Bone marrow (tissue), 2 donors: ENCODE measurements at regions not wholly inside any gene's neighbourhood (a gene's known extent, or its start where the extent isn't known, plus 50 kb on each side); places are given as distances from the start of the nearest gene placed in this dataset.

Experiments used
- DNase-seq, 2 donors: peaks; one replicate each; lab custom pipeline; 2025; lab: John Stamatoyannopoulos, UW

GRCh38 chr13:34040863-34041262 lies 222.9 kb downstream of the RFC3 start:
- no peak for DNase-seq

GRCh38 chr13:34044041-34044440 lies 226.1 kb downstream of the RFC3 start:
- no peak for DNase-seq

- DNase-seq, result no peak
These were observed 226.7 kb downstream of the RFC3 start for GRCh38 chr13:34044660-34045080.

- no peak for DNase-seq
These were observed 228.5 kb downstream of the RFC3 start for GRCh38 chr13:34046457-34046856.

GRCh38 chr13:34048652-34049051 lies 230.7 kb downstream of the RFC3 start:
- no peak for DNase-seq

- DNase-seq, result no peak
These were observed 238.8 kb downstream of the RFC3 start for GRCh38 chr13:34056733-34057258.

GRCh38 chr13:34064456-34065205 lies 246.7 kb downstream of the RFC3 start:
- no peak for DNase-seq

GRCh38 chr13:34065928-34066327 lies 248.0 kb downstream of the RFC3 start:
- no peak for DNase-seq

DNA sequence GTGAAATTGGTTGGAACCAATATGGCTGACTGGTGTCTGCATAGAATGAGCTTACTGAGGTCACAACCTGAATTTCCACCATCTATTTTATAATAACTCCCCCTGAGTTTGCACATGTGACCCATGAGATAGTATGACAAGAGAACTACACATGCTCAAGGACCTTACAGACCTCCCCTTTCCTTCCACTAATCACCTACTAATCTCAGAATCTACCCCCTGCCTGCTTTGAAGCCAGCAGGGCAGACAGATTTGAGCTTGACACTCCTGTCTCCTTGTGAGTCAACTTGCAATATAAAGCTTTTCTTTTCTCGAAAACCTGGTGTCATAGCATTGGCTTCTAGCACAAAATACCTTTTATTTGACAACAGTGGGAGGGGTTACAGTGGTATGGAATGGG lies 248.4 kb downstream of the RFC3 start:
- DNase-seq, result no peak

GRCh38 chr13:34070006-34070405 lies 252.1 kb downstream of the RFC3 start:
- no peak for DNase-seq

- no peak for DNase-seq
These were observed 252.8 kb downstream of the RFC3 start for GRCh38 chr13:34070544-34071303.

- DNase-seq, result no peak
These were observed 258.4 kb downstream of the RFC3 start for GRCh38 chr13:34076319-34076718.

DNA sequence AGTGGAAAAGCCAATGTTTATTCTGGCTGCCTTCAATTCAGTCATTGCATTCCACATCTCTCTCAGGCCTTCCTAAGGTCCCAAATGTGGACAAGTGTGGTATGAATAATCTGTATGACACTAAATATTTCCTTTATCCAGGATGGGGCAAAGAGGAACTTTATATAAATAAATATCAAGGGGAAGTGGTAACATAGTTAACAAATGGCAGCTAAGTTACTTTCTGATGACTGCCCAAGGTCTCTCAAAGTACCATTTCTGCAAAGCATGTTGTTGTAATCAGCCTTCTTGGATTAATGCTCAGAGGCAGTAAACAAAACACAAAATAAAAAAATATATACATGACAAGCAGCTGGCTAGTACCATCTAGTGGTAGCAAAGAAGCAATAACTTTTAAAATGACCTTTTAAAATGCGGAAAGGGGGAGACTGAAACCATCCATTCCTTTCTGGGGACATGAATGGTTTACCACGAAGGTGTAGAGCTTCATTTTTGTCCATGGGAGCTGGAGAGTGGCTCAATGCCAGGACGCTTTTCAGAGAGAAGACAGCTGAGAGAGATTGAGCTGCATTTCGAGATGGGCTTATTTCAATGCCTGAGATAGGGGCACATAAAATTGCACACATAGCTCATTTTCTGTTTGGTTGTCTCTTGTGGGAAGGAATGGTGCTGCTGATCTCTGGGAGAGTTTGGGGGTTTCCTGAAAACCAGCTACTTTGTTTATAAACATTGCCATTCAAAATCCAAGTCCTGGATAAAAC lies 259.2 kb downstream of the RFC3 start:
- no peak for DNase-seq

GRCh38 chr13:34078334-34078999 lies 260.5 kb downstream of the RFC3 start:
- DNase-seq, result no peak

DNA sequence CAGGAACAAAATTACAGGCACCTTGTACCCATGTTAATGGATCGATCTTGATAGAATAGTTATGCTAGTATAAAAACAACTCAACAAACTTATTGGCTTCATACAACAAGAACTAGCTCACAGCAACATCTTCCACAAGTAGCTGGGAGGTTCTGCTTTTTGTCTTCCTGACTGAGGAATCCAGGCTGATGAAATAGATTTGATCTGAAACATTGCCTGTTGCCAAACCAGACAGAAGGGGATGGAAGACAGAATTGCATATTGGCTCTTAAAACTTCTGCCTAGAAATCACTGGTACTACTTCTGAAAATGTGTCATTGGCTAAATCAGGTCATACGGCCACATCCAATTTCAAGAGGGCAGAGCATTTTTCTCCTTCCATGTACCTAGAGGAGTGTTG lies 267.3 kb downstream of the RFC3 start:
- no peak for DNase-seq

- no peak for DNase-seq
These were observed 268.3 kb downstream of the RFC3 start for GRCh38 chr13:34086281-34086680.

DNA sequence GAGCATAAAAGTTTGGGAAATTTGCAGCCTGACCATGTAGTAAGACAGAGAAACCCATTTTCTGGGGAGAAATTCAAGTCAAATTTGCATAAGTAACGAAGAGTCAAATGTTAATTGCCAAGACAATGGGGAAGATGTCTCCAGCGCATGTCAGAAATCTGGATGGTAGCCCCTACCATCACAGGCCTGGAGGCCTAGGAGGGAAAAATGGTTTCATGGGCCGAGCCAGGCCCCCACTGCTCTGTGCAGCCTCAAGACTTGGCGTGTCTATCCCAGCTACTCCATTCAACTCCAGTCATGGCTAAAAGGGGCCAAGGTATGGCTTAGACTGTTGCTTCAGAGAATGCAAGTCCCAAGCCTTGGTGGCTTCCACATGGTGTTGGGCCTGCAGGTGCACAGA lies 269.8 kb downstream of the RFC3 start:
- no peak for DNase-seq

DNA sequence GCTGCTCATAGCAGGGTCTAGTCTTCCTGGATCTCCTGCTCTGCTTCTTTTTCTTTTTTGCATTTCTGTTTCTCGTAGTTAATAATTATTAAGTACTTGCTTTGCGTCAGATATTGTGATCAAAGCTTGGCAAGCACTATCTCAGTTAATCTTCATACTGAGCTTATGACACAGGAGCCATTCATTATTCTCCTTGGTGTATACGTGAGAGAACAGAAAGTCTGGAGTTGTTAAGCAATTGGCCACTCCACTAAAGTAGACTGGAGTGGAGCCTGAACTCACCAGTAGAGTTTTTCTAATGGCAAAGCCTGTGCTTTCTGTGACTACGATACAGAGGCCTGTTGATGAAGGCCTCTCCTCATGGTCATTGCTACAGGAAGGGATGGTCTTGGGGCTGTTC lies 285.9 kb downstream of the RFC3 start:
- DNase-seq, result no peak

GRCh38 chr13:34104853-34105252 lies 286.9 kb downstream of the RFC3 start:
- DNase-seq, result no peak

- DNase-seq, result no peak
These were observed 289.9 kb downstream of the RFC3 start for GRCh38 chr13:34107806-34108205.

GRCh38 chr13:34108410-34108809 lies 290.5 kb downstream of the RFC3 start:
- DNase-seq, result no peak

GRCh38 chr13:34114581-34114980 lies 296.6 kb downstream of the RFC3 start:
- DNase-seq, result no peak
